ENCODE measurements at regions not wholly inside any gene's neighbourhood (a gene's known extent, or its start where the extent isn't known, plus 50 kb on each side); places are given as distances from the start of the nearest gene placed in this dataset.

GRCh38 chr3:190741788-190742187 lies 120.7 kb downstream of the GMNC start:
- no peak for DNase-seq (ENCODE audit: low read depth)
- no peak for TF ChIP-seq CTCF (IDR thresholded peaks at IDR 0.05; ENCODE audit: insufficient read depth, low read depth, low read length, missing control alignments)

GRCh38 chr3:190739641-190740185 lies 122.8 kb downstream of the GMNC start:
- H3K4me3 ChIP-seq (ENCODE audit: low read depth, low read length), result no peak overlapping the region
- no peak for DNase-seq (ENCODE audit: low read depth)
- TF ChIP-seq CTCF (IDR thresholded peaks at IDR 0.05; ENCODE audit: insufficient read depth, low read depth, low read length, missing control alignments), result no peak

More at GRCh38 chr3:190741788-190742187, 120.7 kb downstream of the GMNC start:
- no peak overlapping the region for H3K4me3 ChIP-seq (ENCODE audit: low read depth, low read length)

GRCh38 chr3:190738636-190739155 lies 123.8 kb downstream of the GMNC start:
- DNase-seq (ENCODE audit: low read depth), result no peak
- no peak for TF ChIP-seq CTCF (IDR thresholded peaks at IDR 0.05; ENCODE audit: insufficient read depth, low read depth, low read length, missing control alignments)
- no peak overlapping the region for H3K4me3 ChIP-seq (ENCODE audit: low read depth, low read length)

GRCh38 chr3:190737446-190737845 lies 125.0 kb downstream of the GMNC start:
- no peak overlapping the region for H3K4me3 ChIP-seq (ENCODE audit: low read depth, low read length)
- no peak for TF ChIP-seq CTCF (IDR thresholded peaks at IDR 0.05; ENCODE audit: insufficient read depth, low read depth, low read length, missing control alignments)
- no peak for DNase-seq (ENCODE audit: low read depth)

- peak; percentile 5 for DNase-seq (ENCODE audit: low read depth)
- no peak for TF ChIP-seq CTCF (IDR thresholded peaks at IDR 0.05; ENCODE audit: insufficient read depth, low read depth, low read length, missing control alignments)
- H3K4me3 ChIP-seq (ENCODE audit: low read depth, low read length), result no peak overlapping the region
These were observed 128.0 kb downstream of the GMNC start for GRCh38 chr3:190734490-190734889.

- no peak for TF ChIP-seq CTCF (IDR thresholded peaks at IDR 0.05; ENCODE audit: insufficient read depth, low read depth, low read length, missing control alignments)
- H3K4me3 ChIP-seq (ENCODE audit: low read depth, low read length), result no peak overlapping the region
- no peak for DNase-seq (ENCODE audit: low read depth)
These were observed 128.8 kb downstream of the GMNC start for GRCh38 chr3:190733591-190734146.

GRCh38 chr3:190731596-190731995 lies 130.9 kb downstream of the GMNC start:
- no peak for TF ChIP-seq CTCF (IDR thresholded peaks at IDR 0.05; ENCODE audit: insufficient read depth, low read depth, low read length, missing control alignments)
- DNase-seq (ENCODE audit: low read depth), result no peak
- H3K4me3 ChIP-seq (ENCODE audit: low read depth, low read length), result no peak overlapping the region
